ENCODE measurements at regions not wholly inside any gene's neighbourhood (a gene's known extent, or its start where the extent isn't known, plus 50 kb on each side); places are given as distances from the start of the nearest gene placed in this dataset.
A peak's percentile ranks its signal among the peaks of the same experiment; 100 is the strongest.
"Not testable (repeated sequence)": the region's sequence is repeated elsewhere in the genome, so short reads cannot be mapped to it uniquely, and the experiment has no call there.

- peak; percentile 10 for DNase-seq (ENCODE audit: low read depth)
These were observed 176.5 kb downstream of the IRF8 start for GRCh38 chr16:86075488-86075785.

GRCh38 chr16:86075839-86076440 lies 177.0 kb downstream of the IRF8 start:
- DNase-seq (ENCODE audit: low read depth) = no peak

GRCh38 chr16:86076606-86077005 lies 177.6 kb downstream of the IRF8 start:
- no peak for DNase-seq (ENCODE audit: low read depth)

- DNase-seq (ENCODE audit: low read depth) = no peak
These were observed 178.4 kb downstream of the IRF8 start for GRCh38 chr16:86077243-86077940.

GRCh38 chr16:86078121-86078600 lies 179.2 kb downstream of the IRF8 start:
- no peak for DNase-seq (ENCODE audit: low read depth)

- DNase-seq (ENCODE audit: low read depth) = not testable (repeated sequence)
These were observed 179.7 kb downstream of the IRF8 start for GRCh38 chr16:86078711-86079110.

GRCh38 chr16:86079255-86079885 lies 180.4 kb downstream of the IRF8 start:
- no peak for DNase-seq (ENCODE audit: low read depth)

- no peak for DNase-seq (ENCODE audit: low read depth)
These were observed 181.3 kb downstream of the IRF8 start for GRCh38 chr16:86080131-86080875.

- no peak for DNase-seq (ENCODE audit: low read depth)
These were observed 182.0 kb downstream of the IRF8 start for GRCh38 chr16:86080982-86081381.

GRCh38 chr16:86082418-86083030 lies 183.6 kb downstream of the IRF8 start:
- DNase-seq (ENCODE audit: low read depth) = no peak

GRCh38 chr16:86083382-86084002 lies 184.5 kb downstream of the IRF8 start:
- no peak for DNase-seq (ENCODE audit: low read depth)

GRCh38 chr16:86085161-86085611 lies 186.2 kb downstream of the IRF8 start:
- no peak for DNase-seq (ENCODE audit: low read depth)

- no peak for DNase-seq (ENCODE audit: low read depth)
These were observed 186.8 kb downstream of the IRF8 start for GRCh38 chr16:86085795-86086194.

- DNase-seq (ENCODE audit: low read depth) = no peak
These were observed 187.5 kb downstream of the IRF8 start for GRCh38 chr16:86086471-86086870.

GRCh38 chr16:86087011-86087895 lies 188.3 kb downstream of the IRF8 start:
- no peak for DNase-seq (ENCODE audit: low read depth)

- DNase-seq (ENCODE audit: low read depth) = no peak
These were observed 188.9 kb downstream of the IRF8 start for GRCh38 chr16:86087896-86088230.

- peak; percentile 10 for DNase-seq (ENCODE audit: low read depth)
These were observed 189.3 kb downstream of the IRF8 start for GRCh38 chr16:86088287-86088686.

GRCh38 chr16:86088816-86089215 lies 189.9 kb downstream of the IRF8 start:
- DNase-seq (ENCODE audit: low read depth) = no peak

- no peak for DNase-seq (ENCODE audit: low read depth)
These were observed 190.5 kb downstream of the IRF8 start for GRCh38 chr16:86089334-86089900.

GRCh38 chr16:86089991-86090390 lies 191.0 kb downstream of the IRF8 start:
- DNase-seq (ENCODE audit: low read depth) = no peak

All from amniotic epithelial cell (primary cell).